GM21723 (cell line): ENCODE measurements at regions not wholly inside any gene's neighbourhood (a gene's known extent, or its start where the extent isn't known, plus 50 kb on each side); places are given as distances from the start of the nearest gene placed in this dataset.

Source experiments
- ATAC-seq: cut with Tn5 transposase; IDR thresholded peaks from one replicate; pipeline ENCODE4 v1.9.1; 2021; ENCODE audit warnings: mild to moderate bottlenecking, moderate library complexity; ENCODE audit not compliant: unreplicated experiment

- ATAC-seq, result no peak
Observed at GRCh38 chr5:58076483-58077257, 383.2 kb downstream of the PLK2 start.

DNA sequence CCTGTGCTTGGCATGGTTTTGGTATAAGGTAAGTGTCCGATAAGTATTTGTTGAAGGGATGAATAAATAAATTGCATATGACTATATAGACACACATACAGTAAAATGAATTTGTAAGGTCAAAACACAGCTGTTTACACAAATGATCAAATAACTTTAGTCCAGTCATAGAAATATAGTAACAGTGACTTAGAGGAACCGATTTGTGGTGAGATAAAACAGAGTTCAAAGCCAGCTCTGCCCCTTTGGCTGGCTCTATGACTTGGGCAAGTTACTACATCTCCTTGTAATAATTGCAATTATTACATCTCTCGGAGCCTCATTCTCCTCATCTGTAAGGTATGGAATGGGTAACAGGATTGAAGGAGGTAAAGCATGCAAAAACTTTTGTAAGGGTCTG lies 384.0 kb downstream of the PLK2 start:
- no peak for ATAC-seq

- no peak for ATAC-seq
Observed at GRCh38 chr5:58074717-58075116, 385.2 kb downstream of the PLK2 start.

- ATAC-seq, result no peak
Observed at GRCh38 chr5:58074222-58074621, 385.7 kb downstream of the PLK2 start.

GRCh38 chr5:58073243-58073642 lies 386.6 kb downstream of the PLK2 start:
- ATAC-seq, result no peak

GRCh38 chr5:58072300-58072965 lies 387.5 kb downstream of the PLK2 start:
- ATAC-seq, result no peak

GRCh38 chr5:58071566-58071965 lies 388.3 kb downstream of the PLK2 start:
- ATAC-seq, result no peak

DNA sequence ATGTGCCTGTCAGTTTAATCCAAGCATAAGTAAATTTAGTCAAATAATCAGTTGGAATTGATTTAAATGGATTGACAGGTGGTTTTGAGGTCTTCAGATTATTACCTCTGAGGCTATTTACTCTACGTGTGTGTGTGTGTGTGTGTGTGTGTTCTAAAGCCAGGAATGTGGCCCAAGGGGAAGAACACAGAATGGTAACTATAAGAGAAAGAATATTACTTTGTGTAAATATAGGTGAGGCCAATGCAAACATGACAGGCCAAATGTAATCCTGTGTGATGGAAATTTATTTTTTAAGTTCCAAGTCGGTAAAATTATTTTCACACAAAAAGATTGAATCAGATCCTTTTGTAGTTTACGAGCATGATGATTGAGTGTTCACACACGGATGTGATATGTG lies 390.0 kb downstream of the PLK2 start:
- ATAC-seq, result no peak

DNA sequence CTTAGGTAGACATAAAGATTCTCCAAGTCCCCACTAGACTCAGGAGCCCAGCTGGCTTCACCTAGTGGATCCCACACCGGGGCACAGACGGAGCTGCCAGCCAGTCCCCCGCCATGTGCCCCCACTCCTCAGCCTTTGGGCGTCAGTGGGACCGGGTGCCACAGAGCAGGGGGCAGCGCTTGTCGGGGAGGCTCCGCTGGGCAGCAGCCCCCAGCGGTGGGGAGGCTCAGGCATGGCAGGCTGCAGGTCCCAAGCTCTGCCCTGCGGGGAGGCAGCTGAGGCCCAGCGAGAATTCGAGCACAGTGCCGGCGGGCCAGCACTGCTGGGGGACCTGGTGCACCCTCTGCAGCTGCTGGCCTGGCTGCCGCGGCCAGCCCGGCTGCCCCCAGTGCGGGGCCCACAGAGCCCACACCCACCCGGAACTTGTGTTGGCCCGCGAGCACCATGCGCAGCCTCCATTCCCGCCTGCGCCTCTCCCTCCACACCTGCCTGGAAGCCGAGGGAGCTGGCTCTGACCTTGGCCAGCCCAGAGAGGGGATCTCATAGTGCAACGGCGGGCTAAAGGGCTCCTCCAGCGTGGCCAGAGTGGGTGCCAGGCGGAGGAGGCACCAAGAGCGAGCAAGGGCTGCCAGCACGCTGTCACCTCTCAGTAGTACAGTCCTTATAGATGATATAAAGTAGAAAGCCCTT lies 390.7 kb downstream of the PLK2 start:
- no peak for ATAC-seq

DNA sequence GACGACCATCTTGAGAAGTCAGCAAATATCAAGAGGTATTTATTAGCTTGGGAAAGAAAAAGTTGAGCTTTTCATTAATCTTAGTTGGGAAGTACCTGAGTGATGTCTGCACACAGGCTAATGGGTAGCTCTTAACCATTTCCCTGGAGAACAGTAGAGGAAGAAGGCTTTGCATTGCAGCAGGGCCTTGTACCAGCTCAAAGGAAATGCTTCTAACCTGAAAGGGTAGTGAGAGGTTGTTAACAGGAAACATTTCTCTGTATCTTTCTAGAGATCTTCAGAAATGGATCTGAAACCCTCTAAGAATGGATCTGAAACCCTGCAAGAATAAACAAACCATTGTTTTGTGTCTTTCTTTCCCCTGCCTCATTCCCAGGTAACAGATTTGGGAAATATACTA lies 393.3 kb downstream of the PLK2 start:
- ATAC-seq, result no peak

DNA sequence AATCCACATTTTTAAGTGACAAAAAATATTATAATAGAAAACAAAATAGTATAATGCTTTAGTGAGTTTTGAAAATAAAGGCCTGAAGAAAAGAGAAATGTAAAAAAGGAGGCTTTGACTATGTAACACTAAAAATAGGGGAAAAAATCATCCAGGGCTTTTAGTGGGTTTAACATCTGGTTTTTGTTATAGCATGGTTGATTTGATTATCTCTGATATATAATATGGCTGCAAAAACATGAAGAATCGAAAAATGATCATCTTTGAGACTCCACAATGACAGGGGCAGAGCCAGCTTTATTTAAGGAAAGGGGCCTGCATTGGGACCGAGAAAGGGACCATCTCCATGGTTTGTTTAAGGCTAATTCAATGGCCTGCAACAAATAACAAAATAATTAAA lies 393.8 kb downstream of the PLK2 start:
- ATAC-seq, result no peak

- no peak for ATAC-seq
Observed at GRCh38 chr5:58064801-58065200, 395.1 kb downstream of the PLK2 start.

- no peak for ATAC-seq
Observed at GRCh38 chr5:58060996-58061395, 398.9 kb downstream of the PLK2 start.

DNA sequence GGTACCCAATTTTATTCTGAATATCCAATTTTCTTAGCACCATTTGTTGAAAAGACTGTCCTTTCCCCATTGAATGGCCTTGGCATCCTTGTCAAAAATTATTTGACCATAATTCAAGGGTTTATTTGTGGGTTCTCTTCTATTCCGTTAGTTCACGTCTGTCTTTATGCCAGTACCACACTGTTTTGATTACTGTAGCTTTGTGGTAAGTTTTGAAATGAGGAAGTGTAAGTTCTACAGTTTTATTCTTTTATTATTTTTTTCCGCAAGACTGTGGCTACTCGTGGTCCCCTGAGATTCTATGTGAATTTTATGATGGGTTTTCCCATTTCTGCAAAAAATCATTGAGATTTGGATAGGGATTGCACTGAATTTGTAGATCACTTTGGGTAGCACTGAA lies 402.6 kb downstream of the PLK2 start:
- ATAC-seq, result no peak

- no peak for ATAC-seq
Observed at GRCh38 chr5:58056546-58056945, 403.3 kb downstream of the PLK2 start.

- ATAC-seq, result no peak
Observed at GRCh38 chr5:58054018-58054417, 405.9 kb downstream of the PLK2 start.

GRCh38 chr5:58048954-58049353 lies 410.9 kb downstream of the PLK2 start:
- ATAC-seq, result no peak

DNA sequence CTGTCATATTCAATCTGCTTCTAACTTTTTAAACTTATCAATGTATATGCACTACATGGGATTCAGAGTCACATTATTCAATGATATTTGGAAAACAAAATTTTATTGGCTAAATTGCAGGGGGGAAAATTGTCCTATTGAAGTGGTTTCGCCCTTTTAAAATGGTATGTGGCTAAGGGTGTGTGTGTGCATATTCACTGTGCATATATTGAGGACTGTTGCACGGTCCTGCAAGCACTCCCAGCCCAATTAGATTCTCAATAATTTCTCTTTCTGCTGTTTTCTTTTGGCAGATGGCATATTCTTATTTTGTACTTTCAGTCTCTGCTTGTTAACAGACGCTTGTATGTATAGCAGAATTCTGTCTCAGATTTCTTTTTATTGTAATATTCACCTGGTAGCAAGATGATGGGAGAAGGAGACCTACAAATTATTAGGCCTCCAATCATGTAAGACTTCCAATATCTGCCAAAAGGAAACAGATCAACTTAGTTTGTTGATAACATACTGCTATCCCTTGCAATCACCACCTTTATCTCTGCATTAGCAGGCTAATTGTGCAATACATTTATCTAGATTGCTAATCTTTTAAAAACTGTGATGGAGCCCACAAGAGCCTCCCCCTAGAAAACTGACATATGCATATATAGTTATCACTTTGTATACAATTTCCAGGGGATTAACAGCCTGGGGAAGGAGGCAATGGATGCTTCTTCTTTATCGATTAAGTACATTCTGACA lies 411.5 kb downstream of the PLK2 start:
- no peak for ATAC-seq

- ATAC-seq, result no peak
Observed at GRCh38 chr5:58046371-58046770, 413.5 kb downstream of the PLK2 start.

- ATAC-seq, result no peak
Observed at GRCh38 chr5:58044166-58044565, 415.7 kb downstream of the PLK2 start.
